Thoracic aorta (tissue), 2 donors: ENCODE measurements at regions not wholly inside any gene's neighbourhood (a gene's known extent, or its start where the extent isn't known, plus 50 kb on each side); places are given as distances from the start of the nearest gene placed in this dataset.
A peak's percentile ranks its signal among the peaks of the same experiment; 100 is the strongest.

Experiments
- ATAC-seq: fragments of 150-250 bp; one replicate; pipeline ENCODE4 v1.8.0; 2017; ENCODE audit warnings: low read depth; ENCODE audit not compliant: insufficient number of reproducible peaks, low FRiP score
- DNase-seq: peaks from one replicate; pipeline ENCODE4 v3.0.0-alpha.2; 2020; ENCODE audit warnings: low spot score
- H3K27ac ChIP-seq, 2 donors: fragments of 200-600 bp; sonication (generic); 1 replicate in 1 of 2; 2 replicates in 1 of 2; pipeline ENCODE4 v1.5.1; 2016; ENCODE audit warnings: mild to moderate bottlenecking in 2 of 2, moderate library complexity in 2 of 2
- H3K27me3 ChIP-seq: fragments of 200-600 bp; sonication (generic); replicated peaks from 2 replicates; pipeline ENCODE4 v1.6.0; 2016; ENCODE audit warnings: mild to moderate bottlenecking; ENCODE audit not compliant: insufficient read depth
- H3K36me3 ChIP-seq: fragments of 200-600 bp; sonication (generic); one replicate; pipeline ENCODE4 v1.5.1; 2016
- H3K4me1 ChIP-seq, 2 donors: fragments of 200-600 bp; sonication (generic); 1 replicate in 1 of 2; 2 replicates in 1 of 2; pipeline versions ENCODE4 v1.5.1 to v1.6.0; 2016; ENCODE audit warnings: low read depth in 2 of 2, mild to moderate bottlenecking in 1 of 2; ENCODE audit not compliant: control insufficient read depth in 1 of 2
- H3K4me3 ChIP-seq: fragments of 200-600 bp; sonication (generic); 2 replicates; pipeline ENCODE4 v1.5.1; 2016; ENCODE audit warnings: mild to moderate bottlenecking
- H3K9me3 ChIP-seq: fragments of 200-600 bp; sonication (generic); 2 replicates; pipeline ENCODE4 v1.5.1; 2016
- CTCF ChIP-seq: fragments of 200-600 bp; sonication (generic); IDR thresholded peaks from one replicate; pipeline ENCODE4 v1.5.1; 2019; ENCODE audit warnings: antibody characterized with exemption

- Histone ChIP-seq H3K27ac (no peak overlapping the region), H3K4me1 (peaks cover 3 to 12% of the 10 kb centered on the region in 2 donors), H3K36me3 (no peaks in the 10 kb centered on the region), H3K4me3 (no peak overlapping the region), H3K9me3 (no peaks in the 10 kb centered on the region), H3K27me3 (no peaks in the 10 kb centered on the region)
- no peak for DNase-seq
- no peak for ATAC-seq
- TF ChIP-seq CTCF = no peak
Observed at GRCh38 chr6:113645986-113646385, 211.2 kb upstream of the MARCKS start.

GRCh38 chr6:113646701-113647100 lies 210.4 kb upstream of the MARCKS start:
- Histone ChIP-seq H3K4me3 (no peak overlapping the region), H3K36me3 (no peaks in the 10 kb centered on the region), H3K9me3 (no peaks in the 10 kb centered on the region), H3K27ac (no peak overlapping the region), H3K4me1 (peaks cover 3 to 12% of the 10 kb centered on the region in 2 donors), H3K27me3 (no peaks in the 10 kb centered on the region)
- no peak for DNase-seq
- ATAC-seq = no peak
- TF ChIP-seq CTCF = no peak

- Histone ChIP-seq H3K36me3 (no peaks in the 10 kb centered on the region), H3K9me3 (no peaks in the 10 kb centered on the region), H3K4me1 (peaks cover 3 to 12% of the 10 kb centered on the region in 2 donors), H3K27ac (no peak overlapping the region), H3K27me3 (no peaks in the 10 kb centered on the region), H3K4me3 (no peak overlapping the region)
- DNase-seq (no peak), ATAC-seq (no peak)
- no peak for TF ChIP-seq CTCF
Observed at GRCh38 chr6:113647143-113647889, 209.8 kb upstream of the MARCKS start.

- H3K36me3 ChIP-seq = no peaks in the 10 kb centered on the region
- no peak for ATAC-seq
- H3K4me3 ChIP-seq = peak overlapping the region; percentile 45
- H3K9me3 ChIP-seq = no peaks in the 10 kb centered on the region
- no peak overlapping the region for H3K27ac ChIP-seq
- DNase-seq = no peak
- H3K27me3 ChIP-seq = no peaks in the 10 kb centered on the region
- TF ChIP-seq CTCF = no peak
- peaks cover 3 to 15% of the 10 kb centered on the region in 2 donors for H3K4me1 ChIP-seq
Observed at GRCh38 chr6:113648698-113649097, 208.4 kb upstream of the MARCKS start.

- Histone ChIP-seq H3K27me3 (no peaks in the 10 kb centered on the region), H3K4me1 (peaks cover 3 to 20% of the 10 kb centered on the region in 2 donors), H3K27ac (no peak overlapping the region), H3K36me3 (no peaks in the 10 kb centered on the region), H3K9me3 (no peaks in the 10 kb centered on the region), H3K4me3 (peak overlapping the region; percentile 45)
- peak; percentile 66 for ATAC-seq
- no peak for TF ChIP-seq CTCF
- no peak for DNase-seq
Observed at GRCh38 chr6:113649276-113649675, 207.9 kb upstream of the MARCKS start.
